ENCODE measurements at regions not wholly inside any gene's neighbourhood (a gene's known extent, or its start where the extent isn't known, plus 50 kb on each side); places are given as distances from the start of the nearest gene placed in this dataset.

DNA sequence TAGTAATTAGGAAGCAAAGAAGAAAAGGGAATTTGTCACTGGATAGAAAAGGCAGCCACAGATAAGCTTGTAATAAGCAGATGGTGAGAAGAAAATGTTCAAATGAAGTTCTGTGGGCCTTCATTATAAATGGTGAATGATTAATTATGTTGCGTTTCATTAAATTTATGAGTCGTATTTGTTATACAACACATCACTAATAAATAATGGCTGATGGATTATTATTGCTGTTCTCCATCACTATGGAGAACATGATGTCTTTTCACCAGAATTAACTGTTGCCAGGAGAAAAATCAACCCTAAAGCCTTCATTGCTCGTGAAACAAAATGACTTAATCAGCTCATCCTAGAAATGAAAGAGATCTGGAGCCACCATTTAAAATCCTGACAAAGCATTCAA, 158.5 kb downstream of the BTBD3 start:
- H3K4me3 ChIP-seq, result no peak overlapping the region
- TF ChIP-seq, protein P1, sequence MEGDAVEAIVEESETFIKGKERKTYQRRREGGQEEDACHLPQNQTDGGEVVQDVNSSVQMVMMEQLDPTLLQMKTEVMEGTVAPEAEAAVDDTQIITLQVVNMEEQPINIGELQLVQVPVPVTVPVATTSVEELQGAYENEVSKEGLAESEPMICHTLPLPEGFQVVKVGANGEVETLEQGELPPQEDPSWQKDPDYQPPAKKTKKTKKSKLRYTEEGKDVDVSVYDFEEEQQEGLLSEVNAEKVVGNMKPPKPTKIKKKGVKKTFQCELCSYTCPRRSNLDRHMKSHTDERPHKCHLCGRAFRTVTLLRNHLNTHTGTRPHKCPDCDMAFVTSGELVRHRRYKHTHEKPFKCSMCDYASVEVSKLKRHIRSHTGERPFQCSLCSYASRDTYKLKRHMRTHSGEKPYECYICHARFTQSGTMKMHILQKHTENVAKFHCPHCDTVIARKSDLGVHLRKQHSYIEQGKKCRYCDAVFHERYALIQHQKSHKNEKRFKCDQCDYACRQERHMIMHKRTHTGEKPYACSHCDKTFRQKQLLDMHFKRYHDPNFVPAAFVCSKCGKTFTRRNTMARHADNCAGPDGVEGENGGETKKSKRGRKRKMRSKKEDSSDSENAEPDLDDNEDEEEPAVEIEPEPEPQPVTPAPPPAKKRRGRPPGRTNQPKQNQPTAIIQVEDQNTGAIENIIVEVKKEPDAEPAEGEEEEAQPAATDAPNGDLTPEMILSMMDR (IDR thresholded peaks at IDR 0.05), result no peak
- no peak overlapping the region for H3K27ac ChIP-seq
- DNase-seq (ENCODE audit: low spot score), result no peak

GRCh38 chr20:12077875-12078274, 160.2 kb downstream of the BTBD3 start:
- TF ChIP-seq, protein P1 (IDR thresholded peaks at IDR 0.05), result no peak
- Histone ChIP-seq H3K27ac (no peak overlapping the region), H3K4me3 (no peak overlapping the region)
- no peak for DNase-seq (ENCODE audit: low spot score)

DNA sequence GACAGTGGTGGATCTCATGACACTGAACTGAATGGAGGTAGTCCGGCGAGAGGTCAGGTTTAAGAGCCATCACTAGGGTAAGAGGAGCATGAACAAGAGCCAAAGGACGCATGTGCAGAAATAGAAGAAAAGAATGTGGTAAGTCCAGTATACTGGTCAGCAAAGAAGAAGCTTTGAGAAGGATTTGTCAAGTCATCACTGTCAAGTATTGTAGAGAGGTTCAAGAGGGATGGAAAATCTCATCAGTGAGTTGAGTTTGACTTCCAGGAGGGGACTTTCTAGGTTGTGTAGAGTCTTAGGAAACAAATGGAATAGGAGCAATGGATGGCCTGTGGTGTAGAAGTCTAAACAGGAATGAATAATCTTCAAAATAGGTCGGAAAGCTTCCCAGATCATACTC, 161.8 kb downstream of the BTBD3 start:
- no peak overlapping the region for H3K4me3 ChIP-seq
- TF ChIP-seq, protein P1 (IDR thresholded peaks at IDR 0.05), result no peak
- no peak for DNase-seq (ENCODE audit: low spot score)
- no peak overlapping the region for H3K27ac ChIP-seq

GRCh38 chr20:12083269-12083668, 165.6 kb downstream of the BTBD3 start:
- TF ChIP-seq, protein P1 (IDR thresholded peaks at IDR 0.05), result no peak
- no peak overlapping the region for H3K27ac ChIP-seq
- H3K4me3 ChIP-seq, result no peak overlapping the region
- DNase-seq (ENCODE audit: low spot score), result no peak

- no peak for DNase-seq (ENCODE audit: low spot score)
- H3K27ac ChIP-seq, result no peak overlapping the region
- TF ChIP-seq, protein P1 (IDR thresholded peaks at IDR 0.05), result no peak
- no peak overlapping the region for H3K4me3 ChIP-seq
Observed at GRCh38 chr20:12084482-12084881, 166.8 kb downstream of the BTBD3 start.

- DNase-seq (ENCODE audit: low spot score), result no peak
- Histone ChIP-seq H3K4me3 (no peak overlapping the region), H3K27ac (no peak overlapping the region)
- TF ChIP-seq, protein P1 (IDR thresholded peaks at IDR 0.05), result no peak
Observed at GRCh38 chr20:12086359-12086758, 168.7 kb downstream of the BTBD3 start.

GRCh38 chr20:12090920-12091319, 173.2 kb downstream of the BTBD3 start:
- no peak overlapping the region for H3K27ac ChIP-seq
- DNase-seq (ENCODE audit: low spot score), result no peak
- TF ChIP-seq, protein P1 (IDR thresholded peaks at IDR 0.05), result no peak
- no peak overlapping the region for H3K4me3 ChIP-seq
